Stimulated activated CD4-positive, alpha-beta T cell treated with anti-CD3 and anti-CD28 coated beads, Interleukin-4, amount 100 ng/mL, for 1 hour (primary cell): ENCODE measurements at regions not wholly inside any gene's neighbourhood (a gene's known extent, or its start where the extent isn't known, plus 50 kb on each side); places are given as distances from the start of the nearest gene placed in this dataset.
"Not testable (repeated sequence)": the region's sequence is repeated elsewhere in the genome, so short reads cannot be mapped to it uniquely, and the experiment has no call there.

Experiments used
- DNase-seq: peaks from one replicate; pipeline ENCODE4 v3.0.0-alpha.2; 2020

- no peak for DNase-seq
These were observed 51.7 kb downstream of the FAM50B start for GRCh38 chr6:3900744-3901336.

- DNase-seq: no peak
These were observed 53.9 kb downstream of the FAM50B start for GRCh38 chr6:3902871-3903648.

DNA sequence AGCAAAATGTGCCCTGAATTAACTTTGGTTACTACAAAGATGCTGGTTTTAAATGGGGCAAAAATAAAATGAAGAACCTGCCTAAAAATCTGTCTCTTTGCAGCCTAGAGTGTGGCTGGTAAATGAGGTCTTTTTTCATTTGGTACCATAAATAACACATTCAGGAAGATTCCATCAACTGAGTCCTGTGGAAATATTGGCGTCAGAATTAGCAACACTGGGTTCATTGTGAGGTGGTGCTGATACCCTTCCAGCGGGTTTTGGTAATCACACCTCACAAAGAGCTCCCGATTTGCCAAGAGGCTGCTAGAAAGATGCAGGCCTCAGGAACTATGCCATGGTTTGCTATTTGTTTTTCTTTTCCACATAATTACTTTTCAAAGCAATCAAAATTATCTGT, 55.3 kb downstream of the FAM50B start:
- no peak for DNase-seq

DNA sequence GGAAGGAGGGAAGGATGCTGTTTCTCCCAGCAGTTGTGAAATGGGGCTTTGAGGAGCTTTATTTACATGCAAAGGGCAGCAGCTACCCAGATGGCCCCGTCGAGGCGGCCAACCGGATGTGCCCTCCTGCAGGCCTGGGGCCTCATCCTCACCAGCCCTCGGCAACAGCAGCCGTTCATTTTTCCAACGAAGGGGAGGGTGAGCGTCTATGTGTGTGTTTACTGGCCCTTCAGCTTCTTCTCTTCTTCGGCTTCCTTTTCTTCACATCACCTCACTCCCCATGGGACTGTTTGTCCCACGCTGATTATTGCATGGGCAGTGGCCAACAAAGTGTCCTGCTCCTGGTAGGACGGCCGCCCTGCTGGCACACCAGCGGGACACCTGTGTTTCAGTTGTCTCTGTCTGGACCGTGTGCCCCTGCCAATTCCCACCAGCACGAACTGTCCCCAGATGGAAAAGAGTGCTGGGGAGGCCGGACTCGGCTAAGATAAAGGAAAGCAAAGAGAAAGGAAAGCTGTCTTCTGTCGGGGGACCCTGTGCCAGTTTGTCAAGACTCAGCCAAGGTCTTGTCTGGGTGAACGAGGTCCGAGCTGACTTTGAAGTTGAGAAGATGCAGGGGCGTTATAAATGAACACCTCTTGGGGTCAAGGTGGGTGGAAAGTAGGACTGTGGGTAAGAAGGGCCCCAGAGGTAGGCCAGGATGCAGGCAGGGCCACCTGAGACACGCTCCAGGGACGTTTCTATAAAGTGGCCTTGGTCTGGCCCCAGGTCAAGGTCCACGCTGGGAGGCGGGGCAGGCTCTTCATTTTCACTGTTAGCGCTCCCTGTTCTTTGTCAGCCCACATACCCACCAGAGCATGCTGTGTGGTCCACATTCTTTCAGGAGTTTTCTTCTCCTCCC, 57.0 kb downstream of the FAM50B start:
- DNase-seq: no peak

- no peak for DNase-seq
These were observed 57.6 kb downstream of the FAM50B start for GRCh38 chr6:3906846-3907151.

DNA sequence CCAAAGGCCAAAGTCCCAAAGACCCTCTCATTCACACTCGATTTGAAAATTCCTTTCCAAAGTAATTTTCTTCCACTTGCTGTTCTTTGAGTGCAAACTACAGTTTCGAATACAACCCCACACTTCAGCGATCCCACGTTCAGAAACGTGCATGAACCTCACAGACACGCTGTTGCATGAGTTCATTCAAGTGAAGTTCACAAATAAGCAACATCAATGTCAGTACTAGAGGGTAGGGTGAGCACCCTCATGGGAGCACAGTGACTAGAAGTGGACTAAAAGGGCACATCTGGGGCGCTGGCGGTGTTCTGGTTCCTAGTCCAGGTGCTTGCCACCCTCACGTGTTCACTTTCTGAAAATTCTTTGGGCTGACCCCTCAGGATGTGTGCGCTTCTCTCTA, 59.0 kb downstream of the FAM50B start:
- DNase-seq: no peak

GRCh38 chr6:3908961-3909360, 59.8 kb downstream of the FAM50B start:
- DNase-seq: no peak

DNA sequence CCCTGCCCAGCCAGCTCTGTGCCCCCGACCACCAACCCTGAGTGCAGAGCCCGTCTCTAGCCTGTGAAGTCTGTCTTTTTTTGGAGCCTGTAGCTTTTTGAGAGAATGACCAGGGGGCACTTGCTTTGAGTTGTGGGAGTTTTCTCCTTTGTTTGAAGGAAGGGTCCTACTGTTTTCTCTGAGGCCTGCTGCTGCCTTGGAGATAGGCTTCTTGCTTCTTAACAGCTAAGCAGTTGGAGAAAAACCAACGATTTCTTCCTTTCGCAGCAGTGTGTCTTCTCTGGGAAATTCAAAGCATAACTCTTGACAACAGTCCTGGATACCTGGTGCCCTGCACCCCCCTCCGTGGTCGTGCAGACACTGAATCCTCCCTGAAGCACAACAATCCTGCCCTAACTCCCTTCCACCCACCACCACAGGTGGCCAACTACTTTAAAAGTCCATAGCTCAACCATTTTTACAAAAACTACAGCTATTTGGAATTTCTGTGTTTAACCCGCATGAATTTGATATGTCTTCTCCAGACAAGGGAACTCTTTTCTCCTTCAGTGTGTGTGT, 61.0 kb downstream of the FAM50B start:
- DNase-seq: no peak

GRCh38 chr6:3911130-3911529, 62.0 kb downstream of the FAM50B start:
- no peak for DNase-seq

GRCh38 chr6:3911614-3912336, 62.6 kb downstream of the FAM50B start:
- no peak for DNase-seq

DNA sequence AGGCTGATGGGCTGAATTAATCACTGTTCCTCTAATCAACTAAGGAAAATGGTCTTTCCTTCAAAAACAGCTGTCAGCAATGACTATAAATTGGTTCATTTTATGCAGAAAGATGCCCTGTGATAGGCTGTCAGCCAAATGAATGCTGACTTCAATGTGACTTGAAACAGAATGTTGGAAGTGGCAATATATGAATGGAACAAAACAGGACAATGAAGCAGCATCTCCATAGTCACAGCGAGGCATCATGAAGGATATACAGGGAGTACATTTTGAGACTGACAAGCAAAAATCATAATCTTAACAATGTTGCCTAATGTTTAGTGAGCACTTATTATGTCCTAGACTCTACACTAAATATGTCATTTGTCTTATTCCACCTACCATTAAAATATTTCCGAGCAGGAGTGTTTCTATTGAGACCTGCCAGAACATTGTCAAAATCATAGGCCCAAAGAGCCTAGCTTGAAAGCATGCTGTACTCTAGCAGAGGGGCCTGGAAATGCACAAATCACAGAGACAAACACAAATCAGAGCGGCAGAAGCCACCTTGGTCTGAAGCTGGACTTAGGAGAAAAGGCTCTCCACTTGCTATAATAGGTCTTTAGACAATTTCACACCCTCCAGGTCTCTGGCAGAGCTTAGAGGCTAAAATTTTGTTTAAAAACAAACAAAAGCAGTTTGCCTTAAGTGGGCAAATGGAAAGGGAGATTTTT, 63.3 kb downstream of the FAM50B start:
- no peak for DNase-seq

DNA sequence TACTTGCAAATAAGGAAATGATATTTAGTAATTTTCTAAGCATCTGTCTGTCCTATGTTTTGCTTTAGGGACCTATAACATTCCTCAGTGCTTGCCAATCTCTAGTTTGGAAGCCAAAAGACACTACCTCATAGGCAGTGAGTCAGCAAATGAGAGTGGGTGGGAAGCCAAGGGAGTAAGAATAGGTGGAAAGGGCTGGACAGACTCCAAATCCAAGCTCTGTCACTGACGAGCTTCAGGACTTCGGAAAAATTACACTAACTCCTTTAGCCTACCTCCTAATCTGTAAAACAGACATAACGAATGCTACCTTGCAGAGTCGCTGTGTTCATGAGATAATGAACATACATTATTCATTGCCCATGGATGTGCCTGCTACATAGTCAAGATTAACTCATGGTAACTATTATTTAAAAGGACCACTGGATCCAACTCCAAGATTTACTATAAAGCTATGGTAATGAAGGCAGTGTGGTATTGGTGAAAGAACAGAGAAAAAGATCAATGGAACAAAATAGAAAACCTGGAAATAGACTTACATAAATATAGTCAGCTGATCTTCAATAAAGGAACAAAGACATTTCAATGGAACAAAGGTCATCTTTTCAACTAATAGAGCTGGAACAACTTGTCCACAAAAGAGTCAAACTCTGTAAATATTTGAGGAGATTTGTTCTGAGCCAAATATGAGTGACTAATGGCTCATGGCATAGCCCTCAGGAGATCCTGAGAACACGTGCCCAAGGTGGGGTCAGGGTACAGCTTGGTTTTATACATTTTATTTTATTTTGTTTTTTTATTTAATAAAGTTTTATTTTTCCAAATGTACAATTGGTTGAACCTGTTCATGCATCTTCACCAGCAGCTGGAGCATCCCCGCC, 64.1 kb downstream of the FAM50B start:
- DNase-seq: no peak

GRCh38 chr6:3913958-3914337, 64.8 kb downstream of the FAM50B start:
- DNase-seq: no peak

- no peak for DNase-seq
These were observed 66.1 kb downstream of the FAM50B start for GRCh38 chr6:3915076-3915791.

DNA sequence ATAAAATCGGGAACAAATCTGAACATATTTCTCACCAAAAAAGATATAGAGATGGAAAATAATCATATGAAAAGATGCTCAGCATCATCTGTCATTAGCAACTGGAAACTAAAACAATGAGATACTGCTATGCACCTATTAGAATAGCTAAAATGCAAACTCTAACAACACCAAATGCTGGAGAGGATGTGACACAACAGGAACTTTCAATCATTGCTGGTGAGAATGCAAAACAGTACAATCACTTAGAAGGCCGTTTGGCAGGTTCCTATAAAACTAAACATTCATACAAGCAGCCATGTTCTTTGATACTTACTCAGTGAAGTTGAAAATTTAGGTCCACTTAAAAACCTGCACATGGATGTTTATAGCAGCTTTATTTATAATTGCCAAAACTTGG, 67.0 kb downstream of the FAM50B start:
- no peak for DNase-seq

GRCh38 chr6:3916749-3917148, 67.6 kb downstream of the FAM50B start:
- DNase-seq: not testable (repeated sequence)

DNA sequence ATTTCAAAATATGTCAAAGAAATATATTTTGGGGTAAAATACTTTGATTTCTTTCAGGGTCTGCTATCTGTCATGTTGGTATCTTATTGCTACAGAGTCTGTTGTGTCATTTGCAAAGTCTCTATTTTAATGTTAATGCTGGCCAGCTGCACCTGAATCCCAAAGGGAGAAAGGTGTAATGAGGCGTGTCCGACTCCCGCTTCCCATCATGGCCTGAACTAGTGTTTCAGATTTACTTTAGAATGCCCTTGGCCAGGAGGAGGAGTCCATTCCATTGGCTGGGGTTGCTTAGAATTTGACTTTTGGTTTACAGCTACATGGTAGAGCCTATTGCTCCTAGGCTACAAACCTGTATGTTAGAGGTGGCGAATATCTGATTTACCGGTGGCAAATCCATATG, 69.3 kb downstream of the FAM50B start:
- no peak for DNase-seq

- no peak for DNase-seq
These were observed 70.0 kb downstream of the FAM50B start for GRCh38 chr6:3919130-3919628.

DNA sequence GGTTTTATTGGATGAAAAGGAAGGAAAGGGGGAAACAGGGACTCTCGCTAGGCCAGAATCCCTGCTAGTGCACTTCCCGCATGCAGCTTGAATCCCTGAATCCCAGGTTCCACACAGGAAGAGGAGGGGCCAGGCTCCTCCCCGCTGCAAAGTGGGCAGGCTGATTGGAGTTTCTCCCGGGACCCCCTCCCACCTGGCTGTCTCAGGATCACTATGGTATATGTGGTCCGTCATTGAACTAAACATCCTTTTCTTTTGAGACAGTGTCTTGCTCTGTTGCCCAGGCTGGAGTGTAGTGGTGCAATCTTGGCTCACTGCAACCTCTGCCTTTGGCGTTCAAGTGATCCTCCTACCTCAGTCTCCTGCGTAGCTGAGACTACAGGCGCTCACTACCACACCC, 70.7 kb downstream of the FAM50B start:
- DNase-seq: no peak

DNA sequence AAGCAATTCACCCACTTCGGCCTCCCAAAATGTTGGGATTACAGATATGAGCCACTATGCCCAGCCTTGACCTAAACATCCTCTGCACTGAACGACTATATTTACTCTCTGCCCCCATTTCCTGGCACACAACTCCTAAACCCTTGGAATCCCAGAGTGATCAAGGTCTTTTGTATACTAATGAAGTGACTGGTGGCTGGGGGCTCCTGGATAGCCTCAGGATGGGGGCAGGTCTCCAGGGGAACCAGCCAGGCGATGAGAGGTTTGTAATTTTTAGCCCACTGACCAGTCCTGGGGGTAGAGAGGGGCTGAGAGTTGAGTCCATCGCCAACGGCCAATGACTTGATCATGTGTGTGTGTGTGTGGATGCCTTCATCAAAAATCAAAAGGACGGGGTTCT, 71.1 kb downstream of the FAM50B start:
- no peak for DNase-seq
